ENCODE measurements at regions not wholly inside any gene's neighbourhood (a gene's known extent, or its start where the extent isn't known, plus 50 kb on each side); places are given as distances from the start of the nearest gene placed in this dataset.

- DNase-seq: no peak
Observed at GRCh38 chr15:85890620-85890980, 95.9 kb upstream of the KLHL25 start.

DNA sequence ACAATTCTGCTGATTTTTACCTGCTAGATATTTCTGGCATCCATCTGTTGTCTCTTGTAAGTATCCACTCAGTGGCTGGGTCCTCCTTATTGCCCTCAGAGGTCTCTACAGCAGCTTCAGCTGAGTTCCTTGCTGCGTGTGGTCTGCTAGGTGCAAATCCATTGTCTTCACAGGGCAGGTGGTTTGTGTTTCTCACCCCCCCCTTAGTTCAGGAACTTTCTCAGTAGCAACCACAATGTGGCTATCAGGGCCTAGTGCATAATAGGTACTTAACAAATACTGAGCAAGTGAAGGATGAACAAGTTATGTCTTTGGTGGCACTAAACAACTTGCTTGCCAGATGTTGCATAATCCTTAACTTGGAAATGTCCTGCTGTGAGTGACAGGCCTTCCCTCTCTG, 96.7 kb upstream of the KLHL25 start:
- DNase-seq: no peak

DNA sequence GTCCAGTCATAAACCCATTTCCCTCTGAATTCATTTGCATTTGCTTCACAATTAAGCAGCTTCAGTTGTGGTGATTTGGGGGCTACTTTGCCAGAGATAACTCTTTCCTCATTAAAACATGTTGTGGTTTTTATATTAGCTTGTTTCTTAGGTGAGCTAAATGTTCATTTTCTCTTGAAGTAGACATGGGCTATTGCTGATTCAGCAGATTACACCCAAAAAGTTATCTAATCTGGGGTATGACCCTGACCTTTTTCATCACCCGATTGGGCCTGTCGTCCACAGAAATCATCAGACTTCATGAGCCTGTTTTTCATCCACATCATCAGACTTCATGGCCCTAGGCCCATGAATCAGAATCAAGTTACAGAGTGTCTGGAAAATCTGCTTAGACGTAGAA, 97.5 kb upstream of the KLHL25 start:
- DNase-seq: no peak

DNA sequence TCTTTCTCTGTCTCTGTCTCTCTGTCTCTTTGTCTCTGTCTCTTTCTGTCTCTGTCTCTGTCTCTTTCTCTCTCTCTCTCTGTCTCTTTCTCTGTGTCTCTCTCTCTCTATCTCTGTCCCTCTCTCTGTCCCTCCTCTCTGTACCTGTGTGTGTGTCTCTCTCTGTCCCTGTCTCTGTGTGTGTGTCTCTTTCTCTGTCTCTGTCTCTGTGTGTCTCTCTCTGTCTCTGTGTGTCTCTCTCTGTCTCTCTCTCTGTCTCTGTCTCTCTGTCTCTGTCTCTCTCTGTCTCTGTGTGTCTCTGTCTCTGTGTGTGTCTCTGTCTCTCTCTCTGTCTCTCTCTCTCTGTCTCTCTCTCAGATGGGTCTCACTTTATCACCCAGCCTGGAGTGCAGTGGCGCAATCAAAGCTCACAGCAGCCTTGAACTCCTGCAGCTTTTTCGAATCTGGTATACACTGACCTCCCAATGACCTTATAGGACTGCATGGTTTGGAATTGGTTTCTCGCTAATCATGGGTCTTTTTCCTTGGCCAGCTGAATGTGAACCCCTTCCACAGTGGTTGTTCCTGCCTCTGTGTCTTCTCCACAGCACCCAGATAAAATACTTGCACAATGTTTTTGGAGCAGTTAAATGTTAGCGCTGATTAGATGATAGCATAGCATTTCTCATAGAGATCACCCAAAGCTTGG, 102.6 kb upstream of the KLHL25 start:
- no peak for DNase-seq

DNA sequence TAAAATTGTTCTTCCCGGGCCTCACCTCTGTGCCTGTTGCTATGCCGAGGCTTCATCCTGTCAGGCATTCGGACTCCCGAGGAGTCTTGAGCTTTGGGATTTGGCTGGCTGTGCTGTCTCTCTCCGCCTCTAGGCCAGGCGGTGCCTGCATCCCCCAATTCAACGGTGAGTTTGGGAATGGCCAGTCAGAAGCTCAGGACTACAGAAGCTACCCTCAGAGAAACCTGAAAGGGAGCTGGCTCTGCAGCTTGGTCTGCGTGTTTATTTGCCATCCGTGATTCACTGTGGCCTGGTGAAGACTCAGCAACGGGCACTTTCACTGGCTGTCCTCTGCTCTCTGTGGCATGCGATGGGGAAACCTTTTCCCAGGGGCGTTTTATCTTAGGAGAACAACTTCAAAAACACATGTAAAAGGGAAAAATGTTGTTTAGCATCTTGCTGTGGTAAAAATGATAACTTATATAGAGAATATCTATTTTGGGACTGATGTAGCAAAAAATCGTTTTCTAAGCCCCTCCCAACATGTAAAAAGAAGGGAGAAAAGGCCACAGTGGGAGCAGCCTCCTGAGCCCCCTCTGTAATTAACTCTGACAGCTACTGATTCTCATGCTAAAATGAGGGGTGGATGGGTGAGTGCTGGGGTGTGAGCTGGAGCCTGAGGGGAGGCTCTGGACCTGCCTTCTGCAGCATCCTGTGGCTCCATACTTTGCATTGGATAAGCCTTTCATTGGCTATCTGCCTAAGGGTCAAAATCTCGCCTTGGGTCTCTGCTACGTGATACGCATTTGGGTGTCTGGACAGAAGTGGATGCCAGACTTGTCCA, 103.4 kb upstream of the KLHL25 start:
- DNase-seq: no peak

DNA sequence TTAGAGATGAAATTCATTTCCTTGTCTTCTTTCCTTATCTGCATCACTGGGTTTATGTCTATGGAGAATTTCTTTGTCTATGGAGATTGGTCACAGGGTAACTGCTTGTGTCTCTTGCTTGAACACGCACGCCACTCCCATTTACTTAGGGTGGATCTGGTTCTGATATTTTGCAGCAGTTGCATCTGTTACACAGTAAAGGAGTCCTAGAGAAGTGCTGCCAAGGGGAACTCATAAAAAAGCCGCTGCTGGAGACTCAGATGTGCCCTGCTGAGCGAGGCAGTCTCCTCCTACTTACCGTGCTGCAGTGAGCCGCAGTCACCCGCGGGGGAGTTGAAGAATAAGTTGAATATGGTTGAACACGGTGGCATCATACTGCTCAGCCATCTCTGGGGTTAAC, 105.2 kb upstream of the KLHL25 start:
- DNase-seq: no peak

DNA sequence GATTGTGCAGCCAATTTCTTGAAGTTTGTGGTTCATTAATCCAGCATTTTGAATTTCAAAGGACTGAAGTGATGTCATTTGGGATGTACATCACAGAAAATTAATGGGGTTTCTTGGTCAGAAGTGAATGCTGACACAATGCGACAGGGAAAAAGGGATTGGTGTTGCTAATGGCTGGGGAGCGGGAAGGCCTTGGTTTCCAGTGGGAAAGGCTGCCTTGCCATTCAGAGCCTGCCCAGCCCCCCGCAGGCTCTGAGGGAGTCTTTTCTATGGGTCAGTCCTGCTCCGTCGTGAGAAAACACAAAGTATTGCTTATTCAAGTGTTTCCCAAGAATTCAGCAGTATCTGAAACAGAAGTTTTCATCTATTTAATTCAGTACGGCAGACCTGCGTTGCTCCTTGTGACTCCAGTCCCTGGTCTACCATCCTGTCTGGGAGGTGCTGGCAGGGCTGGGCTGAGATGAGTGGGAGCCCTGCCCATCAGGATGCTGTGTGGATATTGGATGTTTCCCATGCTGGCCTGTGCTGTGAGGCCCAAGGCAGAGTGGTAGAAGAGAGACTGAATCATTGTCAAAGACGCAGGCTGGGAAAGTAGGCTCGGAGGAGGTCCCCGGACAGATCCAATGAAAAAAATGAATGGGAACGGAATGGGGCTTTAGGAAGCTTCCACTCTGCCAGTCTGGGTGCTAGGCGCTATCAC, 111.2 kb upstream of the KLHL25 start:
- no peak for DNase-seq

DNA sequence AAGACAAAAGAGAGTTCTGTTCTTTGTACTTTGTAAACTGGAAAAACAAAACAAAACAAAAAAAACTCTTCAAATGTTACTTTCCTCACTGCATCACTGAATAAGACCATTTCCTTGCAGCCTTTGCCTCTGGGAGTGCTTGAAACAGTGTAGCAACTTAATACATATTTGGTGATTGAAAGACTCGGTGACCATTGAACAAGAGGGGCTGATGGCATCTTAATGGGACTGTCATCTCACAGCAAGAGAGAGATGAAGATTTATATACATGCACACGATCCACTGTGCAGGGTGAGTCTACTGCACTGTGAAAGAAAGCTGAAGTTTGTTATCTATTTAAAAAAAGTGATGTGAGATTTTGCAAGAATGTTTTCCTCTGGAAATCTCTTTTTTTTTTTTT, 111.9 kb upstream of the KLHL25 start:
- no peak for DNase-seq

DNA sequence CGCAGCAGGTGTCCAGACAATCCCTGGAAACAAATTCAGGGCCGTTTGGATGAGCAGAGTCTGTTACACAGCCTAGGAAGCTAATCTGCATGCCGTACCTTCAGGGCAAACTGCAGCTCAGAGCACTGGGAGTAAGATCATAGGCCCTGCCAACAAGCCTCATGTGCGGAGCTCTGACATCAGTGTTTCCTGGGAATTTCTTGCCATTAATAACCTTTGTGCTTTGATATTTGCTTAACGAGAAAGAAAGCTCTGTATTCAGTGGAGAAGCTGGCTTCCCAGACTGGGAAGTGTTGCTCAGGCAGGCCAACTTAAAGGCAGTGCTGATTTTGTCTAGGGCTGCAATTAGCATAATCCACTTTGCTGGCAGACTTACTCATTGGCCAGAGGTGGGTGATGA, 116.1 kb upstream of the KLHL25 start:
- DNase-seq: no peak

DNA sequence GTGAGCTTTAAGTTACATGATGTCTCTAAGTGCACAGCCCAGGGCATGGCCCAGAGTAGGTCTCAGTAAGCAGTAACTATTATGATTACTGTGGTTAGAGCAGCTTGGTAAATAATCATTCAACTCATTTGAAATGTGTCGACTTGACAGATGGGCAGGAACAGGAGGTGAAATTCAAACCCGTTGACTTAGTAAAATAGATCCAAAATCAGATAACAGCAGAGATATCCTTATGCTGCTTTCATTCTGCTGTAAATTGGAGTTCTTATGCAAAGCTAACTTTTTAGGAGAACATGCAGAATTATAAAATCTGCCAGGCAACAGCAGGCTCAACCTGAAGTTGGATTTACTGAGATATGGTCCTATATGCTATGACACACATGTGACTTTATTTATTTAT, 118.7 kb upstream of the KLHL25 start:
- DNase-seq: no peak

DNA sequence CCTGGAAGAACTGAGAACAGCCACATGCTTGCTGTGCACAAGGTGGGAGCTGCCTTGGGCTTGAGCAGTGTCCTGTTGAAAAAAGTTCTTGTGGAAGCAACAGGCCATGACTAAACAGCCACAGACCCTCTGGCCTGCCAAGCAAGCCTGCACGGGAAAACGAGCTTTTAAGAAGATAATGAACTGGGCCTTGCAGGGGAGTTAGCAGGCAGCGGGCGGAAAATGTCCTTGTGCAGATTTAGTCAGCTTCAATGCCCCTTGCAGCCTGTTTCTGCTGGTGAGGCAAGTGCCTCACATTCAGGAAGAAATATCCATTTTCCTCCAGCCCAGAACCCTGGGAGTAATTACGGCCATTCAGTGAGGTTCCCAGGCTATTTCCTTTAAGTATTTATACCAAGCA, 126.2 kb upstream of the KLHL25 start:
- no peak for DNase-seq

DNA sequence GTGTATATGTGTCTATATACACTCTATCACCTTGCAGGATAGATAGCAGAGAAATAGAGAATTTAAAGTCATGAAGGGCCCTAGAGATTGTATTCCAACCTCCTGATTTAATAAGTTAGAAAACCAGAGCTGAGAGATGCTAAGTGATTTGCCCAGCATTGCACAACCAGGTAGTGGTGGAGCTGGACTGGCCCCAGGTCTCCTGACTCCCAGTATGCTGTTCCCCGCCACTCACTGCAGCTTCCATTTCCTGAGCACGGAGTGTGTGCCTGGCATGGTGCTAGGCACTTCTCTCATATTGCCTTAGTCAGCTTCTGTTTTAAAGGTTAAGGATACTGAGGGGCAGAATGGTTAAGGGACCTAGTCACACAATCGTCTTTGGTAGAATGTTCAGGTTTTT, 129.4 kb upstream of the KLHL25 start:
- no peak for DNase-seq

DNA sequence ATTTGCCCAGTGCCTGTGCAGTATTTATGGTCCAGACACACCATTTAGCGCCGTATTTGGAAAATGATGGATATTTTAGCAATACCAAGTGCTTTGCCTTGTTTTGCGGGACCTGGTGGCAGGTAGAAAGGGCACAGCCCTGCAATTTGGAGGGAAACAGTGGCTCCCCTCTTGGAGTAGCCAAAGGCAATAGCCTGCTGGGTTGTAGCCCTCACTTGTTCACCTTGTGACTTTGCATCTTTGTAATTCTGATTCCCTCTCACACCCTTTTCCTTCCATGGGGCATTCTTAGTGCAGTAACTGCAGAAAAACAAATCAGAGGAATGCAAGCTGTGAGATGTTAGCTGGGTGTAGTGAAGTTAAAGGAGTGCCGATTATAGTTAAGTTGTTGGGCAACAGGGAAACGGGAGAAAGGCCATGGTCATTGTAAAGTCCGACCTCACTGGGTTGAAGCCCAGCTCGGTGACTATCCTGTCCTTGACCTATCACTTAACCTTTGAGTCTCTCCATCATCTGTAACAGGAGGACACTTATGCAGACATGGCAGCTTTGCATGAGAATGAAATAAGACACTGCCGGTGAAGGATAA, 131.0 kb upstream of the KLHL25 start:
- no peak for DNase-seq

DNA sequence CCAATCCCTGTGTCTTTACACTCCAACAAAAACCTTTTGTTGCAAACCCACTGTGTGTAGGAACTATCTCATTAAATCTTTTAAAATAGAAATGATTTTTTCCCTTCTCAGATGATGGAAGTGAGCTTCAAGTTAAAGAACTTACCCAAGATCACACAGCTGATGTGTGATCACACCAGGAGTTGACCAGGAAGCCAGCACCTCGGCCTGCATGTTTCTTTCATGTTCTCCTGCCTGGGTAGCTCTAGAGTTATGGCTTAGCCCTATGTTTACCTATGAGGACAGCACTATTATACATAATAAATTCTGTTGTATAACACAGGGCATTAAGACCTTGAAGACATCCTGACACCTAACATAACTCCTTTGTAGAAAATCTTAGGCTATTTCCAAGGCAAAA, 132.1 kb upstream of the KLHL25 start:
- no peak for DNase-seq

GRCh38 chr15:85927931-85928537, 133.3 kb upstream of the KLHL25 start:
- DNase-seq: no peak

GRCh38 chr15:85929786-85930185, 135.1 kb upstream of the KLHL25 start:
- DNase-seq: no peak

DNA sequence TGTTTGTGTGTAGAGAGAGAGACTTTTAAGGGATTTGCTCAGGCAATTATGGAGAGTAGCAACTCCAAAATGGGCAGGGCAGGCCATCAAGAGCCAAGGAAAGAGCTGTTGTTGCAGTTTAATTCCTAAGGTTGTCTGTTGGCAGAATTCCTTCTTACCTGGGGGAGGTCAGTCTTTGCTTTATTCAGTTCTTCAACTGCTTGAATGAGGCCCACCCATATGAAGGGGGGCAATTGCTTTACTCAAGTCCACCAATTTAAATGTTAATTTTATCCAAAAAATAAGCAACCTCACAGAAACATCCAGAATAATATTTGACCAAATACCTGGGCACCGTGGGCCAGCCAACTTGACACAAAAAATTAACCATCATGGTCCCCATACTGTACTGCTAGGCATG, 137.7 kb upstream of the KLHL25 start:
- no peak for DNase-seq

- DNase-seq: peak; percentile 4
Observed at GRCh38 chr15:85934691-85935090, 140.0 kb upstream of the KLHL25 start.

GRCh38 chr15:85935182-85935581, 140.5 kb upstream of the KLHL25 start:
- DNase-seq: no peak

DNA sequence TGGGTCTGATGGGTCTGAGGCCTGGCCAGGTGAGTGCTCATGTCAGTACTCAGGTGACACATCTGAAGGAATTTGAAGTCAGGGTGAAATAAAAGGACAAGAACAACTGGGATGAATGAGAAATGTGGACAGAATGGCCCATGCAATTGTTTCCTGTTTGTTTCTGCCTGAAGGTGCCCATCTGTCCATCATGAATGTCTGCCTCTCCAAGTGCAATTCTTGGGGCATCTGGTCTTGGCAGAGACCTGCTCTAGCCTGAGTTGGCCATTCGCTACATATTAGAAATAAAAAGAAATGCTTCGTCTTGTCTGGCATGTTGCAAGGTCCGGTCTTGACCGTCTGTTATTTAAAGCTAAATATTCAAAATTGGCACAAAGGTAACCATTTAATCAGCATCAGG, 142.0 kb upstream of the AGBL1 start:
- no peak for DNase-seq

DNA sequence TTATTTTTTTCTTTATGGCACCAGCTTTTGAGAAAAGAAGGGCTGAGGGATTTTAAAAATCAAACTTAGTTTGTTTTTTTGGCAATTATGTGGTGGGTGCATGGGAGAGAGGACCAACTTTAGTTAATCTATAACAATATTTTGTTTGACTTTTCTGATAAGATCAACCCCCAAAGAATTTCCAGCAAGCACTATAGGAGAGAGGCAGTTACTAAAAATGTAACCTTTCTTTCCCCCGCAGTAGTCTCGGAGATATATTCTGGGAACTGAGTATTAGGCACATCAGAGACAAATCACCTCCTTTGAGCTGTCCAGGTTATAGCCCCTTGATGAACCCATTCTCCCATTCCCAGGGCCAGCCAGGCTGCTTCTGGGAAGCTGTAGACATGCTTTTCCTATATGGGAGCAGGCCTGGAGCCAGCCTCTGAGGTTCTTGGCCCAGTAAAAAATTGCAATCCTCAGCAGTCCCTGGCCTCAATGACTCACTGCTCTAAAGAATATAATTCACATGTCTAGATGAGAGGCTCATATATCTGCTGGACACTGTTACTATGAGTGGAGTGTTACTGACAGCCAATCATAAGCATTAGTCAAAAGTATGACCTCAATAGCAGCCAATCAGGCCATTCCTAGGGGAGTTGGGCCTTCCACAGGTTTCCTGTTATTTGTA, 138.3 kb upstream of the AGBL1 start:
- DNase-seq: no peak

DNA sequence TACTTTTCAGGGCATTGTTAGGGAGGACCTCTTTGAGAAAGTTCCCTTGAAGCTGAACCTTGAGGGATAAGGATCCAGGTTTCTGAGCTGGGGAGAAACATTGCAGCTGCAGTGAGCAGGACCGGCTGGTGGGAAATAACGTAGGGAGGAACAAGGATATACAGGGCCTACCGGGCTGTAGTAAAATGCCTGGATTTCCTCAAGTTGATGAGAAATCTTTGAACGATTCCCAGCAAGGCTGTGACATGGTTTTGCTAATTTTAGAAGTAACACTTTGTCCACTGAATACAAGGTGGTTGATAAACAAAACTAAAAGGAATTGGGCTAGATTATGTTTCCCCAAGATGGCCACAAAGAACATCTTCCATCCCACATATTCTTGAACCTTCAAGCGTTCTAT, 137.0 kb upstream of the AGBL1 start:
- no peak for DNase-seq

GRCh38 chr15:85943151-85943550, 136.5 kb upstream of the AGBL1 start:
- DNase-seq: no peak
